Keratinocyte (primary cell): ENCODE measurements at regions not wholly inside any gene's neighbourhood (a gene's known extent, or its start where the extent isn't known, plus 50 kb on each side); places are given as distances from the start of the nearest gene placed in this dataset.

Experiments
- CTCF ChIP-seq, 3 experiments: IDR thresholded peaks in 1 of 3; conservative IDR thresholded peaks in 1 of 3; optimal IDR thresholded peaks in 1 of 3; 2 replicates in 2 of 3; 3 replicates in 1 of 3; pipeline versions ENCODE3 to v1.5.1; 2011; ENCODE audit warnings: low read length in 3 of 3, mild to moderate bottlenecking in 3 of 3, moderate library complexity in 2 of 3, control low read depth in 1 of 3, inconsistent platforms in 1 of 3; ENCODE audit not compliant: insufficient read depth in 2 of 3; ENCODE audit errors: extremely low read depth in 1 of 3
- EZH2 ChIP-seq: IDR thresholded peaks from one replicate; pipeline ENCODE4 v1.6.1; 2012; ENCODE audit warnings: inconsistent platforms, mild to moderate bottlenecking, low read length, moderate library complexity

- TF ChIP-seq CTCF (optimal IDR thresholded peaks at IDR 0.05 in 1 of 3, IDR thresholded peaks at IDR 0.05 in 1 of 3, conservative IDR thresholded peaks at IDR 0.05 in 1 of 3; ENCODE audit: extremely low read depth in 1 of 3, insufficient read depth in 2 of 3, low read length in 3 of 3): no peak
- no peak for TF ChIP-seq EZH2
Measured at GRCh38 chr7:17671956-17672355, 268.3 kb downstream of the SNX13 start.
